OCI-LY3 (cell line): ENCODE measurements at regions not wholly inside any gene's neighbourhood (a gene's known extent, or its start where the extent isn't known, plus 50 kb on each side); places are given as distances from the start of the nearest gene placed in this dataset.

ENCODE experiments used
- CTCF ChIP-seq: fragments of 200-600, 300-600 bp; sonication (generic); IDR thresholded peaks from 2 replicates; pipeline ENCODE4 v1.5.1; 2014; ENCODE audit warnings: antibody characterized with exemption, low read length, low read depth
- EZH2phosphoT487 ChIP-seq: fragments of 200-600 bp; shearing (Covaris generic); IDR thresholded peaks from 2 replicates; pipeline ENCODE4 v1.6.1; 2018; ENCODE audit warnings: antibody characterized with exemption, mixed run types, low read depth

- TF ChIP-seq CTCF: no peak
- no peak for TF ChIP-seq EZH2phosphoT487
Measured at GRCh38 chr22:47933226-47933625, 1170.8 kb downstream of the TBC1D22A start.
